CD1c-positive myeloid dendritic cell (primary cell): ENCODE measurements at regions not wholly inside any gene's neighbourhood (a gene's known extent, or its start where the extent isn't known, plus 50 kb on each side); places are given as distances from the start of the nearest gene placed in this dataset.

Experiments used
- DNase-seq: peaks from one replicate; pipeline ENCODE4 v3.0.0-alpha.2; 2016; ENCODE audit errors: extremely low spot score

DNA sequence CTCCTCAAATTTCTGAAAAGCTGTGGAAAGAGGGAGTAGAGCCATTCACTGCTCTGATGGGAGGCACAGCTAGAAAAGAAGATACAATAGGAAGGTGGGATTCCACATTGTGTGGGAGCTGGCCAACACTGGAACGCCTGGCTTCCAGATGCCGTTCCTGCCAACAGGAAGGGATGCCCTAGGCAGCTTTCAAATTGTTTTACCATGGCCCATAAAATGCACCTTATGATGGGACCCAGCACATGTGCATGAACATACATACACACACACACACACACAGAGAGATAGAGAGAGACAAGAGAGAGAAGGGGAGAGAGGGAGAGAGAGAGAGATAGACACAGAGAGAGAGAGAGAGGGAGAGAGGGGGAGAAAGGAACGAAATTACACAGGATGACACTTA is 86.1 kb upstream of the BZW1 start:
- no peak for DNase-seq

DNA sequence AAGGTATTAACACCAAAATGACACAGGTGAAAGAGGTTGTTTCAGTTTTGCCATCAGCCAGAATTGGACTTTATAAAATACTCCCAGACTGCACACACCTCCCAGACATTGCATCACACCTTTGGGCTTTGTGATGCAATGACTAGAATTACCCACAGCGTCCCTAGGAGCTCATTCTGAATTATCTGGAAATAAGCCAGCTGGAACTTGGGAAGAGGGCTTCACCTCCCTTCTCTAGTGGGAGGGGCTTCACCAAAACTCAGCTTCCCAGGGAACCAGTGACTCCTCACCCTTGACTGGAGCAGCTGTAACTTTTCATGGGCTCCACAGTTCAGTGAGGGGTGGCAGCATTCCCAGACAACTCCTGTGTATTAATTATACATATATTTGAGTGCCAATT is 83.1 kb upstream of the BZW1 start:
- DNase-seq, result no peak

DNA sequence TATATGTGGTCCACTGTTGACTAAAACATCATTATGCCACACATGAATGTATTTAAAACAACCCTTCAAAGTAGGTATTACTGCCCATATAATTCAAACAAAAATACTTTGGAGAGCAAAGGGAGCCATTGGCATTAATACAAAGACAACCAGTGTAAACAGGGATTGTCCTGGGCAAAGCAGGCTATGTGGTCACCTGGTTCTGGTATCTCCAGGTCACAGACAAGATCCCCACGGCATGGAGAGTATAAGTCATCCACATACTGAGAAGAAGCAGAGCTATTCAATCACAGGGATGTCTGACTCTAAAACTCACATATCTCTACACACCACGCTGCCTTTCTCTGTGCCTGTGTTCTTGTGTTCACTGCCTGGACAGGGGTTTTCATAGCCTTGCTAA is 81.4 kb upstream of the BZW1 start:
- DNase-seq, result no peak

DNA sequence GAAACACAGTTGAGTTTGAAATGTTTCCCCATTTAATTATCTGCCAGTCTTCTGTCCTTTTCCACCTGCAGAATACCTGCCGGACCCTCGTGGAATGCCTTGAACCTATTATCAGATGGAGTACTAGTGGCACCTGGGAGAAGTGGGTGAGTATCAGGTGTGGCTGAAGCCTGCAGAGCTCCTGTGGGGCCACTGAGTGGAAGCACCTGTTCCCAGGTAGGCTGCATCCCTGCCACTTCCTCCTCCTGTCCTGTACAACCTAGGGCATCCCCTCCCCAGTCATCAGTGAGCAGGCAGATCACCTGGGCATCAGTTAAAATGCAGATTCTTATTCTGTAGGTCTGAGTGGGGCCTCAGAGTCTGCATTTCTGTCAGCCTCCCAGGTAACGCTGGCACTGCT is 80.8 kb upstream of the BZW1 start:
- DNase-seq, result no peak

DNA sequence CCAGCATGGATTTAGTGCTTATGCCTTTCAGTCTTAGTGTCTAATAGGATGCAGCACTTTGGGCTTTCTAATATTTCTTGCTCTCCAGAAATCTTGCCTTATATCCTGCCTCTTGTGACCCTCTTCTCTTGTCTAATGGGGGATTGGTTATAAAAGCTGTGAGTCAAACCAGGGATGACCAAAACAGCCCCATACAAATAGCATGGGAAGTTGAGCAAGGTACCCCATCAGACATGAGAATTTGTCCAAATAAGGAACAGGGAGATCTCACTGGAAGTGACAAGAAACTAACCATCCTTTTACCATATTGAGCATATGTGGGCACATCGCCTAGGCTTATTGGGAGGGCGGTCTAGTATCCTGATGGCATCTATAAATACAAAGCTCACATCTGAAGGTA is 78.8 kb upstream of the BZW1 start:
- no peak for DNase-seq

DNA sequence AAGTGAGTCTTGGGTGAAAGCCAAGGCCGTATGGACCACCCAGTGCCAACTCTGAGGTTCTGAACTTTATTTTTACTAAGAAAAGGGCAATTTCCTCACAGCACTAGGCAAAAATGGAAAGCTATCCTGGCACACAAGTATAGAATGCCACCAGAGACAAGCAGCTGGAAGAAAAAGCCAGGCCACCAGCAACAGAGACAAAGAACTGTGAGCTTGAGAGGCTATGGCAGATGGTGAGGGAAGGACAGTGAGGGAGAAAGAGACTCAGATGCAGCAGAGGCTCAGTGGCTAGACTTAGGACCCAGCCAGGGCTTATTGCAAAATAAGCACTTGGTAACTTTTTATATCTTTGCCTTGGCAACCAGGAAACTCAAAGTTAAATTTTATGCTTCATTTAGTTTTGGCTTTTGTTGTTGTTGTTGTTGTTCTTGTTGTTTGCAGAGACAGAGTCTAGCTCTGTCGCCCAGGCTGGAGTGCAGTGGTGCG is 78.0 kb upstream of the BZW1 start:
- no peak for DNase-seq

DNA sequence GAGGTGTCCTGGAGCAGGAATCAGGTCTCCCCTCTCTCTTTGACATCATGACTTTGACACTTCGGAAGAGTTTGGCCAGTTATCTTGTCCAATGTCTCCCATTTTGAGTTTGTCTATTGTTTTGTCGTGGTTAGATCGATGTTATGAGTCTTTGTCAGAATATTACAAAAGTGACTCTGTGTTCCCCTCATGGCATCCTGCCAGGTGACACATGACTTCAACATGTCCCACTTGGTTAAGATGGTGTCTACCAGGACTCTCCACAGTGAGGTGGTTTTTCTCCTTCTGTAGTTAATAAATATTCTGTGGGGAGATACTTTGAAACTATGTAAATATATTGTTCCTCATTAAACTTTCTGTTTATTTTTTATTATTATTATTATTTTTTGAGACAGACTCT is 76.6 kb upstream of the BZW1 start:
- no peak for DNase-seq

DNA sequence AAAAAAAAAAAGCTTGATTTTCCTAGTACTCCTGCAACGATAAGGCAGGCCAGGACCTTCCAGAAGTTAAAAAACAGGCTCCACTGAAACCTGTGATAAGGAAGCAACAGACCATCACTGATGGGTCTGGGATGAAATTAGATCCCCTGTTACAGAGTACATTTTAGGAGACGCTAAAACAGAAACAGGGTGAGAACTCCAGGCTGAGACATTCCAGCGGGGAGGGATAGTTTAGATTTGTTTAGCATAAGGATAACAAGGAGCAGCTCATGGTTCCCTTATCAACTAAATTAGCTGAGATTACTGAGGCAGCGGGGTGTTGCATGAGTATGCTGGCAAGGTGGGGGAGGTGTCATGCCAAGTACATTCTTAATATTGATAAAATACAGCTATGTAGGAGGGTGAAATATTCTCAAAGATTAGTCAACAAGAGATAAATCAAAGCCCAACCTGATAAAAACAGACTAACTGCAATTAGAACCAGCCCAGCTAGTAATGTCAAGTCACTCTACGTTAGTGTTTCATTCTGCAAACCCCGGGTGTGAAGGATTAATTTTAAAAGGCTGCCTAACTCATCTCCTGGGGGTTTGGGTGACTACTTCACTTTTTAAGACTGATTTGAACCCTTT is 75.0 kb upstream of the BZW1 start:
- no peak for DNase-seq

DNA sequence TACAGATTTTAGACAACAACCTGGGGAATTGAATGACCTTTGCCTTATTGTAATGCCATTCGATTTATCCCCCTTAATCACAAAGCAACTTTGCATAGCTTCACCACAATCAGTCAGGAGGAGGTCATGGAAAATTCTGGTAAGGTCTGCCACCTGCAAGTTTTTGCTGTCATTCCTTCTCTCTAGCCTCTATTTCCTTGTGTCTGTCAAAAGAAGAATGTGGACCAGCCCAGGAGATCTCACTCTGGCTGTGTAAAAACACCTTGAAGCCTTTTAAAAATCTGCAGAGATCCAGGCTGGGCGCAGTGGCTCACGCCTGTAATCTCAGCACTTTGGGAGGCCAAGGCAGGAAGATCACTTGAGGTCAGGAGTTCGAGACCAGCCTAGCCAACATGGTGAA is 74.1 kb upstream of the BZW1 start:
- DNase-seq, result no peak

DNA sequence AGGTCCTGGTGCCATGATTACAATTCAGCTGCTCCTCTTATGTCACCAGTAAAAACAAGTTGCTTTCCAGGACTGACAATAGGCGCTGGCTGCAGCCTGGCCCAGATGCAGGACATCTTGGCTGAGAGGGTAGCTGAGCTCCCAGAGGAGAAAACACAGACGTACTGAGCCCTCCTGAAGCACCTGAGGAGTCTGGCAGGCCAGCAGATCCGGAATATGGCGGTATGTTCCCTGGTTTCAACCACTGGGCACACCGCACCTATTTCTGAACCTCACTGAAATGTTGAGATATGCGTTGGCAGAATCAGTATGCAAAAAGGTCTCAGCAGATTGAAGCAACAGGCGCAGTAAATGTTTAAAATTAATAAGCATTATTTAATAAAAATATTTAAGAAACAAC is 73.1 kb upstream of the BZW1 start:
- no peak for DNase-seq

DNA sequence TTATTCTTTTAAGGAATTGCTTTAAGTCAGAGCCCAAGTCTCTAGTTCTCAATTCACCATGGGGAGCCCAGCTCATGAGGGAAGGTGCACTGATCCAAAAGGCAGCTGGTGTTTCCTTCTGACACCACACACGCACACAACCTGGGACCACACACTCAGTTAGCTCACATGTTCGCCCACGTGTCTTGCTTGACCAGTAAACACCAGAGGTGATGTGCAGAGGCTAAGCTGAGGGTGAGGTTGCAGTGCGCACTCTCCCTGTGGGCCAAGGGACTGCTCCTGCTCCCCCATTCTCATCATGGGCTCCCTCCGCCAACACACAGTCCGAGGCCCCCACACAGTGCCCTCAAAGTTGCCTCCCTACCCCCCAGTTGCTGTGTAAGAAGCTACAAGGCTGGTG is 70.8 kb upstream of the BZW1 start:
- DNase-seq, result no peak

DNA sequence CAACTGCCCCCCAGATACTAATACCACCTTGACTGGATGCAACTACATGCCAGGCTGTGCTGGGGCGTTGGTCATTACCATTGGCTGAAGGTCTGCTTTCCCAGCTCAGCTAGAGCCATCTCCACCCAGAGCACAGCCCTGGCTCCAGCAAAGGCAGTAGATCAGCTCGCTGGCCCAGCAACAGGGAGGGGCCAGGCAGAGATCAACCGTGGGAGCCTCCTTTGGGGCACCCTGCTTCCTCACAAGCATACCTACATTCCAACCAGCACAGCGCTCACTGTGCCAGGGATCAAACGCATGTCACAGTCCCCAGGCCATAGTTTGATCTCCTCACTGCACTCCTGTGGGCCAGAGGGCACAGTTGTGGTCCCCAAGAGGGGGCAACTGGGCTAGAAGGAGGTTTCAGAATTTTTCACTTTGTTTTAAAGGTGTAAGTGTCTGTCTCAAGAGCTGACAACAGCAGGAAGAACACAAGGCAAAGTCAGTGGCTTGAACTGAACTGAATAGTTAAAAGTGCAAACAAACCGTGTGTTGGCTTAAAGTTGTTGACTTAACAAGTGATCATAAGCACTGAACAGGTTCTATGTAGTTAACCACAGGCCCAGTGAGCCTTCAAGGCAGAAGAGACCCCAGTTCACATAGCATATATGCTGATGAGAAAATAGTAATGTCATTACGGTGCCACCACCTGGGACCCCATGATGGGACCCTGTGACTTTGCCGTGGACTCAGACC is 70.1 kb upstream of the BZW1 start:
- no peak for DNase-seq

DNA sequence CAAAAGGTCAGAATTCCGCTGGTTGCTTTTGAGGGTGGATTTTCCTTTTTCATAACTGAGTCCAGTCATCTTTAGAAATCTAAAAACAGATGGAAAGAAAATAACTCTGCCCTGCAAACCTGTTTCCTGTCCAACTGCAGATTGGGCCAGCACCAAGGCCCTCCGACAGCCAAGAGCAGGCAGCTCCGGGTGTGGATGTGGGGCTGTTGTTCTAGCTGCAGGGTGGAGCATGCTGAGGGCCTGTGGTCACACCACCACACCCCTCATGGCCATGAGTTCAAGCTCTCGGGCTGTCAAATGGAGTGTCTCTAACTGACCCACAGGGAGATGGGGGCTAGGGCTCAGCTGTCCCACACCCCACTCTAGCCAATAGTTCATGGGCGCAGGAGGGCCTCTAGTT is 69.3 kb upstream of the BZW1 start:
- DNase-seq, result no peak

DNA sequence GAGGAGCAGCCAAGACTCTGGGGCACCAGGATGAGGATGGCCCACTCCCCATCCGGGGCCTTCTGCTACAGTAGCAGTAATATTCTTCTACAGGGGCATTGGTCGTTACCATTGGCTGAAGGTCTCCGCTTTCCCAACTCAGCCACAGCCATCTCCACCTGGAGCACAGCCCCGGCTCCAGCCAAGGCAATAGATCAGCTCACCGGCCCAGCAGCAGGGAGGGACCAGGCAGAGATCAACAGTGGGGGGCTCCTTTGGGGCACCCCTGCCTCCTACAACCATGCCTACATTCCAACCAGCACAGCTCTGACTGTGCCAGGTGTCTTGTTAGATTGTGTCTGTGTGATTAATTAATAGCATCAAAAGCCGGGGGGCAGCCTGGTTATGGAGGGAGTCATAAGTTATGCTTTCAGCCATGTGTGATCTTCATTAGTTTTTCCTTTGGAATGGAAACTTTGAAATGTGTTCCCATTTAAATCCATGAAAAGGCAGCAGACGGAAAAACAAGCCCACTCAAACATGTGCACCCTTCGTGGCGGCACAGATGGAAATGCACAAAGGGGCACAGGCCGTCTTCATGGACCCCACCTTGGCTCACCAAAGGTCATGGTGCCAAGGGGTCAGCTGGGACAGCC is 68.6 kb upstream of the BZW1 start:
- DNase-seq, result no peak

DNA sequence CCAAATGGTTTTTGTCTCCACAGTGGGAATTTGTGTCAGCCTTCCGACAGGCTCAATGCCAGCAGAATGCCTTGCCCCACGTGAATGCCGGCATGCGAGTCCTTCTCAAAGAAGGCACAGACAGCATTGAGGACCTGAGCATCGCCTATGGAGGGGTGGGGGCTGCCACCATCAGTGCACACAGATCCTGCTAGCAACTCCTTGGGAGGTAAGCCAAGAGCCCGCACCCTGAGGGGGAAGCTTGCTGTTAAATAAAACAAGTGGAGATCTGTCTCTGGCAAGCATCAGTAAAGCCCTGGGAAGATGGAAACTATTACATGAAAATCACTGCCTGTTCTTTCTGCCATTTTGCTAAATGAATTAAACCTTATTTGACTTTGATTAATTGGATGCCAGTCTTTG is 67.5 kb upstream of the BZW1 start:
- DNase-seq, result no peak

DNA sequence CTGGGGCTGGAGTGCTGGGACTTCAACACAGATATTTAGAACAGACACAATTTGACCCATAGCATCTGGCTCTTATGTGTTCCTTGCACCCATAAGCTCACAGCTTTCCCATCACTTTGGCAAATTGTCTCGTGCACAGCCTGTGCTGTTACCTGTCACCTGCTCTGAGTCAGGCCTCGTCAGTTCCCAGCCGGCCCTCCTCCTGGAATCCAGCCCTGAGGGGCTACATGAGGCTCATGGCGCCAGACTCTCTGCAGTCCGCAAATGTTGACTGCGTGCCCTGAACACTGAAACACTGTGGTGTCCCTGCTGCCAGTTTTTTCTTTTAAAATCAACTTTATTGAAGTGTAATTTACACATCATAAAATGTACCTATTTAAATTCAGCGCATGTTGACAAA is 65.4 kb upstream of the BZW1 start:
- DNase-seq, result no peak

DNA sequence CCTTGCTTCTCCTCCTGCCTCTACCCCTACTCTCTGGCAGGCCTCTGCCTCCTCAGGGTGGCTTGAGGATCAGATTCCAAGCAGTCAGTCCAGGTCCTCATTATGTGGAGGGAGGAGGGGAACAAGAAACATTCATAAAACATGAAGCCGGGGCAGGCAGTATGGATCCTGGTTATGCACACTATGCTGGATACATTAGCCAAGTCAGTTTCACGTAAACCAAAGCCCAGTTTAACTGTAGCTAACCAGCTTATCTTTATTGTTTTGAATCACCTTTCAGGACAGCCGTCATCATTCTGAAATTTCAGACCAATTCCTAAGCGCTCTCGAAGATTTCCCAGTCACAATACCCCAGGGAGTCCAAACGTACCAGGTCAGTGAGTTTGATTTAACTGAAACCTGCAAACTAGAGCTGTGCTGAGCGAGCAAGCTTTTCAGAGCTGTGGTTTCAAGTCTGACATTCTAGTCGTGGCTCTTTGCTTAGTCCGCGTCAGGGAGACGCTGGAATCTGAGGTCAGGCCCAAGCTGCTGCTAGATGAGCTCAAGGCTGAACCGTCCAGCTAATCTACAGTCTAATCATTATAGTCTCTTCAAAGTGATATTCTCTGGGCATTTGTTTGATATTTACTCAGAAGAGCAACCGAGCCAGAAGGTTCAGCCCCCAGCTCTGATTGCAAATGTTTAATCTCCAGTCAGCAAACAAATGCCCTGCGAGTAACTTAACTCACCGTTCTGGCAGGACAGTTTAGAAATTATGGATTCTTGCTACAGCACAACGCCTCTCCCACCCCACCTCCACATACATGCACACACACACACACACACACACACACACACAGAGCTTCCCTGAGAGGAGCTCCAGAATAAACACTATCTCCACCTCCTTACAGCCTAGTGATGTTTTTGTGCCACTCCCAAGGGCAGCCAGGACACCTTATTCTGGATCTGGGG is 63.8 kb upstream of the BZW1 start:
- no peak for DNase-seq

DNA sequence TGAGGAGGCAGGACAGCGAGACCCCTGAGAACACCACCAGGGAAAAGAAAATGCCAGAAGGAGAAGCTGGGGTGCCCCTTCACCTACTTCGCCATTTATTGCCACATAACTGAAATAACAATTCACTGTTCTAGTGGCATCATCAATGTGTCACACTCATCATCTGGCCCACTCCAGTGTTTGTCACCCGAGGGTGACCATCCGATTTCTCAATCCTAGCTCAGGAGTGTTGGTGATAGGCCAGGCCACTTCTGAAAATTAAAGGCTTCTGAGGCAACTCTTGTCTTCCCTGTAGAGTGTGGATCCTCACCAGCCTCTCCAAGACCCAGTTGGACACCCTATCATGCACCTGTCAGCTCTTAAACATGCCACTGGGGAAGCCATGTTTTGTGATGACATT is 62.9 kb upstream of the BZW1 start:
- DNase-seq, result peak; percentile 47

DNA sequence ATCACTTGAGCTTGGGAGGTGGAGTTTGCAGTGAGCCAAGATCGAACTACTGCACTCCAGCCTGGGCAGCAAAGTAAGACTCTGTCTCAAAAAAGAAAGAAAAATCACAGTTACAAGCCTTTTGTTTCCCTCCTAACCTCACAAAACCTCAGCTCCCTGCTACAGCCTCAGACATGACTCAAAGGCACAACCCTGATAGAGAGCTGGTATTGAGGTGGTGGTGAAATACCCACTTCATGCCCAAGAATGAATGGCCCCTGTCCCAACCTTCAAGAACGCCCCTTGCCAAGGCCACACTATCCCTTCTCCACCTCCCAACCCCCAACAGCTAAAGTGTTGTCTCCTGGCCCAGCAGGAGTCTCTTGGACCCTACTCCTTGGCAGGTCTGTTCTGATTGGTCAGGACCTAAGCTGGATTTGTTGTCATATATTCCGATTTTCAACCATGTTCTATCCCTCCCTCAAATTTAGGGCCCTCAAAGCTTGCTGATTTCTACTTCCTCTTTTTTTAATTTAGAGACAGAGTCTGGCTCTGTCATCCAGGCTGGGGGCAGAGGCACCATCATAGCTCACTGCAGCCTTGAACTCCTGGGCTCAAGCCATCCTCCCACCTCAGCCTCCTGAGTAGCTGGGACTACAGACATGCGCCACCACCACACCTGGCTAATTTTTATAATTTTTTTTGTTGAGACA is 61.9 kb upstream of the BZW1 start:
- peak; percentile 7 for DNase-seq

DNA sequence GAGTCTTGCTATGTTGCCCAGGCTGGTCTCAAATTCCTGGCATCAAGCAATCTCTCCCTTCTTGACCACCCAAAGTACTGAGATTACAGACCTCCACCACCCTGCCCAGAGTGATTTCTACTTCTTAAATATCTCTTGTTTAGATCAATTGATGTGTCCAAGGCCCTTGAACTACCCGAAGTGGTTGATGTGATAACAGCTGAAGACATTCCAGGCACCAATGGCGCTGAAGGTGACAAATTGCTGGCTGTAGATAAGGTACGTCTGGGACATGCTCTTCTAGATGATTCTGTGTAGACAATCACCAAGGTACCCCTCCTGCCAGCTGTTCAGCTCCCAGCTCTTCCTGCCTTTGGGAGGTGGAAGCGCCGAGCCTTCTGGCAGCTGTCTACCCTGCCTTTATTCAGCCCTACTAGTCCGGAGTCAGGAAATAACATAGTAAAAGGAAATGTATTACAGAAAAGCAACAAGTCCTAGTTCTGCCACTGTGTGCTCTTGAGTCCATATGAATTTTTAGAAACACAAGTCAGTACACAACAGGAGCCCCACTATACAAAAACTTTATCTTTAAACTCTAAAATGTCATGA is 61.3 kb upstream of the BZW1 start:
- DNase-seq, result no peak

DNA sequence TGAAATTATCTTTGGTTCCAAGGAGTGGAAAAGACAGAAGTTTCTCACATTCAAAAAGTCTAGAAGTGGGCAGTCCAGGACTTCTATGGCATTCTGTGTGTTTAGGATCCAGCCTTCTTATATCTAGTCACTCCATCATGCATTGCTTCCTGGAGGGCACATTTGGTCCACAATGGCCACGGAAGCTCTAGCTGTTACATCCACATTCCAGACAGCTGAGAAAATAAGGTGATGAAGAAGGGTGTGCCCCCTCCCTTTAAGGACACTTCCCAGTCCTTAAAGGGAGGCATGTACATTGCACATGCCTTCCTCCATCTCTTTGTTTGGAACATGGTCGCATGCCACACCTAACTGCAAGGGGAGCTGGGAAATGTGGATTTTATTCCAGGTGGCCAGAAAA is 59.9 kb upstream of the BZW1 start:
- DNase-seq, result no peak
